OCI-LY7 (cell line): ENCODE measurements at regions not wholly inside any gene's neighbourhood (a gene's known extent, or its start where the extent isn't known, plus 50 kb on each side); places are given as distances from the start of the nearest gene placed in this dataset.

Experiments
- CTCF ChIP-seq: fragments of 200-600 bp; sonication (generic); conservative IDR thresholded peaks from 2 replicates; pipeline ENCODE4 v1.5.1; 2014; ENCODE audit warnings: mild to moderate bottlenecking, antibody characterized with exemption, low read length, moderate library complexity, mixed read lengths
- EZH2phosphoT487 ChIP-seq: fragments of 200-600 bp; sonication (generic); IDR thresholded peaks from 2 replicates; pipeline ENCODE4 v1.6.1; 2018; ENCODE audit warnings: low read depth, borderline replicate concordance, mild to moderate bottlenecking, mixed run types, antibody characterized with exemption, low read length, moderate library complexity, mixed read lengths

GRCh38 chr4:27251771-27252170 is 391.1 kb downstream of the STIM2 start:
- TF ChIP-seq CTCF = no peak
- no peak for TF ChIP-seq EZH2phosphoT487
